IgD-negative memory B cell (primary cell): ENCODE measurements at regions not wholly inside any gene's neighbourhood (a gene's known extent, or its start where the extent isn't known, plus 50 kb on each side); places are given as distances from the start of the nearest gene placed in this dataset.
A peak's percentile ranks its signal among the peaks of the same experiment; 100 is the strongest.
"Not testable (repeated sequence)": the region's sequence is repeated elsewhere in the genome, so short reads cannot be mapped to it uniquely, and the experiment has no call there.

ENCODE experiments used
- H3K27ac Mint-ChIP-seq, 3 donors: one replicate each; pipeline ENCODE4 v1.8.0; 2020 to 2022; ENCODE audit warnings: mild to moderate bottlenecking in 3 of 3, mixed read lengths in 3 of 3, moderate library complexity in 1 of 3
- H3K27me3 Mint-ChIP-seq: one replicate; pipeline ENCODE4 v1.8.0; 2021; ENCODE audit warnings: mixed read lengths
- H3K36me3 Mint-ChIP-seq: one replicate; pipeline ENCODE4 v1.8.0; 2020; ENCODE audit warnings: mild to moderate bottlenecking, mixed read lengths
- H3K4me1 Mint-ChIP-seq, 3 donors: one replicate each; pipeline ENCODE4 v1.8.0; 2020 to 2022; ENCODE audit warnings: mixed read lengths in 3 of 3, mild to moderate bottlenecking in 1 of 3
- H3K4me3 Mint-ChIP-seq, 4 donors: one replicate each; pipeline ENCODE4 v1.8.0; 2020 to 2022; ENCODE audit warnings: mild to moderate bottlenecking in 4 of 4, mixed read lengths in 4 of 4, moderate library complexity in 3 of 4
- H3K9me3 Mint-ChIP-seq, 3 donors: one replicate each; pipeline ENCODE4 v1.8.0; 2020 to 2021; ENCODE audit warnings: mixed read lengths in 3 of 3, mild to moderate bottlenecking in 1 of 3

DNA sequence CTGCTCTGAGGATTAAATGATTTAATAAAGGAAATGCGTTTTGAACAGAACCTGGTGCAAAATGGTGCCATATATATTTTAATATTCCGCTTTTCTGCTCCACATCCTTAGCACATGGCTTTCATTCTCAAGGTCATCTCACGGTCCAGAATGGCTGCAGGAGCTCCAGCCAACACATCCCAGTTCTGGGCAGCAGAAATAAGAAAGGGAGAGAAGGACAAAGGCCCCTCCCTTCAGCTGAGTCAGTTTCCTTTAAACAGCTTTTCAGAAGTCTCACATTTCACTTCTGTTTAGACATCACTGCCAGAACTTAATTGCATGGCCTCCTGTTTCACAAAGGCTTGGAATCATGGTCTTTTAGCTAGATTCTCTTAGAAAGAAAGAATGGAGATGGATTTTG lies 75.2 kb upstream of the LRRN2 start:
- Mint-ChIP-seq H3K27me3 (peaks cover 16% of the 10 kb centered on the region), H3K4me3 (no peak overlapping the region), H3K27ac (no peak overlapping the region), H3K4me1 (peaks cover 0 to 5% (median 3%) of the 10 kb centered on the region in 3 donors), H3K36me3 (no peaks in the 10 kb centered on the region), H3K9me3 (peaks cover 0 to 3% (median 1%) of the 10 kb centered on the region in 3 donors)

DNA sequence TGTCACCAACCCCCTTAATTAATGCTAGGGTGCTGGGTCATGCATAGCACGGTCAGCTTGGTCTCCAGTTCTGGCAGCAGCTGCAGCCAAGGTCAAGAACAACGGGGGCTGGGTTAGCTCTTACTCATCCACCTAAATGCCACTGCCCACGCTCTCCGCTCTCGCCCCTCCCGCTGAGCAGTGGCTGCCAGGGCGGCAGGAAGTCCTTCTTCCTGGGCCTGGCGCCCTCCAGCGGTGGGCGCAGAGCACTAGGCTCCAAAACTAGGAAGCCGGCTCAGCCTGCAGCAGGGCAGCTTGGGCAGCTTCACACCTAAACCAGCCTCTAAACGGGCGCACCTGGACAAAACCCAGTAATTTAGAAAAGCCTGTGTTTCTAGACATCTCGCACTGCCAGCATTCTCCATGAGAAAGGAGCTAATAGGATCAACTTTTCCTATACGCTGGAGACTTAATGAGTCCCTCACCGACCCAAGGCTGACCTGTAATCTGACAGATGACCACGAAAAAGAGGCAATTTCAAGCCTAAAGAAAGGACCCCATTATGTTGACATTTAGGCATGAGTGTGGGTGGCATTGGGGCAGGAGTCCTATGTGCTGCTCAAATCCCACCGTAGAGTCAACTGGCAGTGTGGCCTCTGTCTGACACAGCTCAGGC lies 78.4 kb upstream of the LRRN2 start:
- Mint-ChIP-seq H3K9me3 (peaks cover 0 to 3% (median 1%) of the 10 kb centered on the region in 3 donors), H3K4me3 (no peak overlapping the region), H3K27me3 (peaks cover 20% of the 10 kb centered on the region), H3K4me1 (peaks cover 0 to 5% (median 3%) of the 10 kb centered on the region in 3 donors), H3K27ac (peak overlapping the region in 1 of 3 donors; percentile 14), H3K36me3 (peaks cover 2% of the 10 kb centered on the region)

DNA sequence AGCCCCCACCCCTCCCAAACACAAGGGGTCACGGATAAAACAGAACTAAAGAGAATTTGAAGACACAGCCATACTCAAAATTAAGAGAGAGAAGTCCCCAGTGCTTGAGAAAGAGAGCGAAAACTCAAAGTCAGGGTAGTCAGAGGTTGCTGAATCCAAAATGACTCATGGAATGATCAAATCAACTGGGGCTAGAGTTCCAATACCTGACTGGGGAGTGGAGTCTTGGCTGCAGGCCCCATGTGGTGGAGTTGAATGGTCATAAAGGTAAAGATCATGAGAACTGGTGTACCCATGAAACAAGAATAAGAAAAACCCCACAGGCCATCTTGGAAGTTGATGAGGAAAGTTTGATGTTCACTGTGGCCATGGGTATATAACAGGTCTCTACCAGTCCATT lies 84.5 kb upstream of the LRRN2 start:
- Mint-ChIP-seq H3K36me3 (peaks cover 2% of the 10 kb centered on the region), H3K4me1 (no peaks in the 10 kb centered on the region), H3K27me3 (peaks cover 20% of the 10 kb centered on the region), H3K27ac (no peak overlapping the region), H3K4me3 (no peak overlapping the region), H3K9me3 (no peaks in the 10 kb centered on the region)

DNA sequence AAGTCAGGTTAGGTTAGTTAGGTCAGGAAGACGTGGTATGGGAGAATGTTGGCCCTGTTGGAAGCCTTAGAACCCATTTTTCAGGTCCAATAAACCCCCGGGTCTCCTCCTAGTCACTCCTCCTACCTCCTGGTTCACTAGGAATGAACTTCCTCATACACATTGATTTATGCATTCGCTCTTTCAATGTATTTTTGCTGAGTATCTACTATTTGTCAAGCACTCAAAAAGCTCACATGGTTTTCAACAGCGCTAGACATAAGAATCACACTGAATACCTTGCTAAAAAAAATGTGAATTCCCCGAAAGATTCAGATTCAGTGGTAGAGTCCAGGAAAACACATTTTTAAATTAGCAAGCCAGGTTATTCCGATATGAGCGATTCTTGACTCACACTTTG lies 85.8 kb upstream of the LRRN2 start:
- Mint-ChIP-seq H3K27ac (no peak overlapping the region), H3K4me3 (no peak overlapping the region), H3K27me3 (peaks cover 16% of the 10 kb centered on the region), H3K36me3 (peaks cover 2% of the 10 kb centered on the region), H3K4me1 (no peaks in the 10 kb centered on the region), H3K9me3 (no peaks in the 10 kb centered on the region)

DNA sequence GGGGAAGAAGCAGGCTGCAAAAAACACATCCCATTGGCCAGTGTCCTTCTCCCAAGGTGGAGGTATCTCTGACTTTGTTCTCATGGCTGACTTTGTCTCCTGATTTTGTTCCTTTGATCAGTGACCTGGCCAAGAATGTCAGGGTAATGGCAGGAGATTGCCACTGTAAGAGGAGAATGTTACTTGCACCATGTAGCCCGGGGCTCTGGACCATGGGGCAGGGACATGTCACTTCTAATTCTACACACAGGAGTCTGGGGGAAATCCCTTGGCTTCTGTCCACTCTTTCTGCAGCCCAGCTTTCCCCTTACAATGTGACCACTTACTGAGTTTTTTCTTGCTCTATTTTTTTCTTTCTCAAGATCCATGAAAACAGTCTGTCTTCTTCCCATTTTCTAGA lies 87.7 kb upstream of the LRRN2 start:
- Mint-ChIP-seq H3K27ac (peak overlapping the region in 1 of 3 donors; percentile 55), H3K27me3 (peaks cover 16% of the 10 kb centered on the region), H3K9me3 (no peaks in the 10 kb centered on the region), H3K4me1 (no peaks in the 10 kb centered on the region), H3K4me3 (no peak overlapping the region), H3K36me3 (no peaks in the 10 kb centered on the region)

DNA sequence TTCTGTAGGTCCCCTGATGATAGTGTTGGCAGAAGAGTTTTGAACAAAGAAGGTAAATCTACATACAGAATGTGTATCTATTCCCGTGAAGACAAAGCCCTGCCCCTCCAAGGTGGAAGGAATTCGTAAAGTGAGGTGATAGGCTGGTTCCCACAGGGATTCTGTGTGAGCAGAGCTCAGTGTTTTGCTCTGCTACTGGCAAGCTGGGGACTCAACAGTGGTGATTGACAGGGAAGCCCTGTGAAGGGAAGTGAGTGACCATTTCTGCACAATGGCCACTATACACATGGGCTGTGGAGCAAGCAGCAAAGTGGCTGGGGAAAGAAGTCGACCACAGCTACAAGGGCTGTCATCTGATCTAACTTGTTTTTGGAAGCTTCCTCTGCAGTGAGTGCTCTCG lies 90.0 kb upstream of the LRRN2 start:
- H3K9me3 Mint-ChIP-seq, result no peaks in the 10 kb centered on the region
- H3K36me3 Mint-ChIP-seq, result no peaks in the 10 kb centered on the region
- H3K4me3 Mint-ChIP-seq, result no peak overlapping the region
- peaks cover 14% of the 10 kb centered on the region for H3K27me3 Mint-ChIP-seq
- no peak overlapping the region for H3K27ac Mint-ChIP-seq
- H3K4me1 Mint-ChIP-seq, result no peaks in the 10 kb centered on the region

DNA sequence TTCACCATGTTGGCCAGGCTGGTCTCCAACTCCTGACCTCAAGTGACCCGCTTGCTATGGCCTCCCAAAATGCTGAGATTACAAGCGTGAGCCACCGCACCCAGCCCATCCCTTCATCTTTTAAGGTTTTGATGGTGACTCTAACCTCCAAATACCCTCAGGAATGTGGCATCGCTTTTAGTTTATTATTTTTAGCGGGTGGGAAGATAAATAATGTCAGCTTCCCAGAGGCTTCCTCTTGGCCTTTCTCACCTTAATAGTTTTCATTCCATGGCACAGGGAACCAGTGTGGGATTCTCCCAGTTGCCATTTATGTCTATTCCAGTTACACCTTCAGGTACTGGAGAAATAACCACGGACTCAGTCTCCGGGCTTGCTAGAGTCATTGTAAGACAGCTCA lies 92.1 kb upstream of the LRRN2 start:
- no peaks in the 10 kb centered on the region for H3K9me3 Mint-ChIP-seq
- no peak overlapping the region for H3K27ac Mint-ChIP-seq
- no peak overlapping the region for H3K4me3 Mint-ChIP-seq
- peaks cover 14% of the 10 kb centered on the region for H3K27me3 Mint-ChIP-seq
- H3K36me3 Mint-ChIP-seq, result no peaks in the 10 kb centered on the region
- H3K4me1 Mint-ChIP-seq, result no peaks in the 10 kb centered on the region

DNA sequence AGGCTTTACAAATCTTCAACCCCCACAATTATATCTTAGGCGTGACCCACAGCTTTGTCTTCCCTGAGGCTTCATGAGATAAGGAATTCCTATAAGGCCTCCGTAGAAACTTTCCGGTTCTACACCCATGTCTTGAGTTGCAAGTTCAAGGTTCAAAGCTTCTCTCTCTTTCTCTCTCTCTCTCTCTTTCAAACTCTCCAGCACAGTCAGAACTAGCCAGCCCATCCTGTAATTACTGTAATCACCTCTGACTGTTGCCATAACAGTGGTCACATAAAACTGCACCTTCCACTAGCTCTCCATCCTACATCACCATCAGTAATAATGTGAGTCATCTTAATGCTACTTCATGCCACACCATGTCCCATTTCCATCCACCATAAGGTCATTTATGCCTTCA lies 90.0 kb upstream of the NFASC start:
- peaks cover 7% of the 10 kb centered on the region for H3K27me3 Mint-ChIP-seq
- no peak overlapping the region for H3K4me3 Mint-ChIP-seq
- no peaks in the 10 kb centered on the region for H3K9me3 Mint-ChIP-seq
- no peak overlapping the region for H3K27ac Mint-ChIP-seq
- H3K4me1 Mint-ChIP-seq, result no peaks in the 10 kb centered on the region
- no peaks in the 10 kb centered on the region for H3K36me3 Mint-ChIP-seq

DNA sequence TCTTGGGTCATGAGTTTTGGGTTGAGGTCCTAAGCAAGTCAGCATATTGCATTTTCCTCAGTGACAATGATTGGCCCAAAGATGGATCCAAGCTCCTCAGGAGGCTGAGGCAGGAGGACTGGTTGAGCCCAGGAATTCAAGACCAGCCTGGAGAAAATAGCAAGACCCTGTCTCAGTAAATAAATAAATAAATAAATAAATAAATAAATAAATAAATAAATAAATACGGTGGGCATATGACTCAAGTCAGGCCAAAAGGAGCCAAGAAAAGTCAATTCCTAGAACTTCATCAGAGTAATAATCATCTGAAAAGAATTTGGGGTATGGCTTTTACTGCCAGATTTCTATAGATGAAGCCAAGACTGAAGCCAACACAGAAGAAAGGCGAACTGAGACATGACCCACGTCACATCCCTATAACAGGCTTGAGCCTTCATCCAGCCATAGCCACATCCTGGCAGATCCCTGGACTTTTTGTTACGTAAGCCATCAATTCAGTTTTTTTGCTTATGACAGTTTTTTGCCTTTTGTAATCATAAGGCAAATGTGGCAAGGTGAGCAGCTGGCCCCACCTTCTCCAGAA lies 88.5 kb upstream of the NFASC start:
- Mint-ChIP-seq H3K36me3 (no peaks in the 10 kb centered on the region), H3K4me1 (no peaks in the 10 kb centered on the region), H3K9me3 (peaks cover 0 to 3% (median 1%) of the 10 kb centered on the region in 3 donors), H3K27ac (no peak overlapping the region), H3K4me3 (no peak overlapping the region), H3K27me3 (peaks cover 11% of the 10 kb centered on the region)

DNA sequence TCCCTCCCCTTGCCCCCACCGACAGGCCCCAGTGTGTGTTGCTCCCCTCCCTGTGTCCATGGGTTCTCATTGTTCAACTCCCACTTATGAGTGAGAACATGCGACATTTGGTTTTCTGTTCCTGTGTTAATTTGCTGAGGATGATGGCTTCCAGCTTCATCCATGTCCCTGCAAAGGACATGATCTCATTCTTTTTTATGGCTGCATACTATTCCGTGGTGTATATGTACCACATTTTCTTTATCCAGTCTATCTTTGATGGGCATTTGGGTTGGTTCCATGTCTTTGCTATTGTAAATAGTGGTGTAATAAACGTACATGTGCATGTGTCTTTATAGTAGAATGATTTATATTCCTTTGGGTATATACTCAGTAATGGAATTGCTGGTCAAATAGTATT lies 85.6 kb upstream of the NFASC start:
- H3K4me3 Mint-ChIP-seq, H3K27ac Mint-ChIP-seq, H3K9me3 Mint-ChIP-seq, H3K36me3 Mint-ChIP-seq, H3K4me1 Mint-ChIP-seq: not testable (repeated sequence)
- H3K27me3 Mint-ChIP-seq, result peaks cover 22% of the 10 kb centered on the region

DNA sequence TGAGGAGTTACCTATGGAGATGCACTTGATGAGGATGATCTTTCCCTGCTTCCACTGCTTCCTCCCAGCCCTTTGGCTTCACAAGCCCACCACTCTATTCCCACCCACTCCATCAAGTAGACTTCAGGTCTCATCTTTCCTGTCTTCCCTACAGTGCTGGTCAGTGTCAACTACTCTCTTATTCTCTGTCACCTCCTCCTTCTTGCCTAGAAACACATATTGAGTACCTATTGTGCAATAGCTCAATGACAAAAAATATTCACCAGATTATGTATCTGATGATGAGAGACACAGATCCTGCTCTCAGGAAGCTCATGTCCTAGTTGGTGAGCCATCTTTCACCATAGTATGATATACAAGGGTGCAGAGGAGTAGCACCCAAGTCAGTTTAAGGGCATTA lies 82.2 kb upstream of the NFASC start:
- Mint-ChIP-seq H3K36me3 (no peaks in the 10 kb centered on the region), H3K27me3 (peaks cover 28% of the 10 kb centered on the region), H3K9me3 (peaks cover 0 to 3% (median 1%) of the 10 kb centered on the region in 3 donors), H3K4me3 (no peak overlapping the region), H3K4me1 (peaks cover 0 to 9% (median 0%) of the 10 kb centered on the region in 3 donors), H3K27ac (no peak overlapping the region)

DNA sequence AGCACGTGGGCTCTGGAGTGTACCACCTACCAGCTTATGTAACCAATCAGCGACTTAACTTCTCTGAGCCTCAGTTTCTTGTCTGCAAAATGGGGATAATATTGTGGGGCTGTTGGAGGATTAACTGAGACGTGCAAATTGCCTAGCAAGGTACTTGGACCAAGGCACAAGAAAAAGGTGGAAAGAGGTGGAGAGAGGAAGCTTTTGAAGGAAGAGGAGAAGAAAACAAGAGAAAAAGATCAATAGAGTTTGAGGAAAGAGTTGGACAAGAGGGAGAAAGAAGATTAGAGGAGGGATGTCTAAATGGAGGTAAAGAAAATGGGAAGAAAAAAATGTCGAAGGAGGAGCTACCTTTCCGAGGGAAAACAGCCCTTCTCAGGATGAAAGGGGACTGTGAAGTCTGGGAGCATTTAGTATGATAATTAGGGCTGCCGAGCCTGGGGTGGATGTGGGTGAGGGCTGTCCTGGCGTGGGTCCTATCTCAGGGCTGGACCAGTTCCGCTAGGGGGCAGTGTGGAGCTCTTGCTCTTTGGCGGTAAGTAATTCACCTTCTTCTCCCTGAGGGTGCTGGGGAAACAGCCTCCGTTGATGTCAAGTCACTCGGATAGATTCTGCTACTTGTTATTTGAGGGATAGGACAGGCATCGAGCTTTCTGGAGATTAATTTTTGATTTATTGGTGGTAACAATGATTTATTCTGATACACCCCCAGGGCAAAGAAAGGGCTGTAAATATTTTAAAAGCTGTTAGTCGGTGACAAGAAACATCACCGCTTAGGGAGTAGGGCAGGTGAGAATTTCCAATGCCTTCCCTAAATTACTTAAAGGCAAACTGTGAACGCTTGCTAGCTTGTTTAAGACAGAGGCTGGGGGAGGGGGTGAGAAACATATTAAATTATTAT lies 79.0 kb upstream of the NFASC start:
- Mint-ChIP-seq H3K36me3 (no peaks in the 10 kb centered on the region), H3K27me3 (peaks cover 26% of the 10 kb centered on the region), H3K9me3 (peaks cover 0 to 3% (median 0%) of the 10 kb centered on the region in 3 donors), H3K4me1 (peaks cover 0 to 9% (median 0%) of the 10 kb centered on the region in 3 donors), H3K27ac (no peak overlapping the region), H3K4me3 (no peak overlapping the region)

DNA sequence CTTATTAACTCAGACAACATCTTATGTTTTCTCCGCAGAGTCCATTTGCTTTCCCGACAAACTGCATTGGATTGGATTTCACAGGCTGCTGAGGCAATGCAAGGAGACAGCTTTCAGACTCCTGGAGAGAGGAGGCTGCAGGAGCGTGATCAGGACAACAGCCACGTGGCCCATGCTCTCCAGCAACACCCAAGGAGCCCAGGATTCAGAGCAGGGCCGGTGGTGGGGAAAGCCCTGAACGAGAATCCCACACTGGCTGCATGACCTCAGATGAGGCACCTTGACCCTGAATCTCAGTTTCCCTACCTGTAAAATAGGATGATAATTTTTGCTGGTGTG lies 78.3 kb upstream of the NFASC start:
- H3K4me3 Mint-ChIP-seq, result no peak overlapping the region
- H3K27me3 Mint-ChIP-seq, result peaks cover 23% of the 10 kb centered on the region
- H3K9me3 Mint-ChIP-seq, result peaks cover under 1 to 6% (median 2%) of the 10 kb centered on the region in 3 donors
- no peaks in the 10 kb centered on the region for H3K36me3 Mint-ChIP-seq
- peaks cover 0 to 9% (median 0%) of the 10 kb centered on the region in 3 donors for H3K4me1 Mint-ChIP-seq
- H3K27ac Mint-ChIP-seq, result no peak overlapping the region

DNA sequence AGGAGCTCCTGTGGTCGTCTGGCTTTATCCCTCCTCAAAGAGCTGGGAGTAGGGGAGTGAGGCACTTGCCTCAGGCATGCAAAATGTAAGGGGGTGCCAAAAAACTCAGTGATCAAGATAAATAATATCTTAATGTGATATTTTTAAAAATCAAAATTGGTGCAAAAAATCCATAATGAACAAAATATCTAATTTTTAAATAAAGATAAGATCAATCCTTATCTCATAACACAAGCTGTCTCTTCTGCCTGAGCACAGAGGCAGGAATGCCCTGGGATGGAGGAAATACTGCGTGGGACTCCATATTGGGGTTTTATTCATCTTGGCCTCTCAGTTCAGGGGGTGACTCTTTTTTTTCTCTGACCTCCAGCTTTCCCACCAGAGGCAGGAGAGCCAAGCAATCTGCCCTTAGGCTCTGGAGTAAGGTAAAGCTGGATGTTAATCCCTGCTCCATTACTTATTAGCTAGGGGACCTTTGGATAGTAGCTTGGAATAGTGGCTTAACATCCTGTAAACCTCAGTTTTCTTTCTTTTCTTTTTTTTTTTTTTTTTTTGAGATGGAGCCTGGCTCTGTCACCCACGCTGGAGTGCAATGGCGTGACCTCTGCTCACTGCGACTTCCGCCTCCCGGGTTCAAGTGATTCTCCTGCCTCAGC lies 77.3 kb upstream of the NFASC start:
- Mint-ChIP-seq H3K27ac (no peak overlapping the region), H3K27me3 (peaks cover 18% of the 10 kb centered on the region), H3K4me1 (peaks cover 0 to 9% (median 0%) of the 10 kb centered on the region in 3 donors), H3K9me3 (peaks cover 2 to 6% (median 2%) of the 10 kb centered on the region in 3 donors), H3K36me3 (no peaks in the 10 kb centered on the region), H3K4me3 (no peak overlapping the region)

DNA sequence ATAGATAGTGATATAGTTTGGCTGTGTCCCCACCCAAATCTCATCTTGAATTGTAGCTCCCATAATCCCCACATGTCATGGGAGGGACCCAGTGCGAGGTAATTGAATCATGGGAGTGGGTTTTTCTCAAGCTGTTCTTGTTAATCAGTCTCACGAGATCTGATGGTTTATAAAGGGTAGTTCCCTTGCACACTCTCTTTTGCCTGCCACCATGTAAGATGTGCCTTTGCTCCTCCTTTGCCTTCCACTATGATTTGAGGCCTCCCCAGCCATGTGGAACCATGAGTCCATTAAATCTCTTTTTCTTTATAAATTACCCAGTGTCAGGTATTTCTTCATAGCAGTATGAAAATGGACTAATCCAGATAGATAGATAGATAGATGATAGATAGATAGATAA lies 73.8 kb upstream of the NFASC start:
- H3K27me3 Mint-ChIP-seq, H3K36me3 Mint-ChIP-seq, H3K9me3 Mint-ChIP-seq, H3K4me1 Mint-ChIP-seq, H3K27ac Mint-ChIP-seq, H3K4me3 Mint-ChIP-seq: not testable (repeated sequence)
